Smooth muscle cell (in vitro differentiated cells): ENCODE measurements at regions not wholly inside any gene's neighbourhood (a gene's known extent, or its start where the extent isn't known, plus 50 kb on each side); places are given as distances from the start of the nearest gene placed in this dataset.

ENCODE experiments used
- DNase-seq: peaks from one replicate; lab custom pipeline; 2025; ENCODE audit not compliant: unreplicated experiment; lab: John Stamatoyannopoulos, UW
- H2AFZ ChIP-seq: fragments of 200-600 bp; sonication (generic); 2 replicates; pipeline ENCODE4 v1.6.0; 2016; ENCODE audit warnings: antibody characterized with exemption, low read depth, mild to moderate bottlenecking
- H3F3A ChIP-seq: fragments of 200-600 bp; sonication (generic); 2 replicates; pipeline ENCODE4 v1.6.0; 2017; ENCODE audit warnings: antibody characterized with exemption, low read depth
- H3K27ac ChIP-seq: fragments of 200-600 bp; sonication (generic); 2 replicates; pipeline ENCODE4 v1.5.1; 2016; ENCODE audit warnings: low read depth, mild to moderate bottlenecking
- H3K27me3 ChIP-seq: fragments of 200-600 bp; sonication (generic); 2 replicates; pipeline ENCODE4 v1.6.1; 2016; ENCODE audit warnings: low read depth, mild to moderate bottlenecking
- H3K36me3 ChIP-seq: fragments of 200-600 bp; sonication (generic); 2 replicates; pipeline ENCODE4 v1.5.1; 2016; ENCODE audit warnings: low read depth
- H3K4me1 ChIP-seq: fragments of 200-600 bp; sonication (generic); 2 replicates; pipeline ENCODE4 v1.5.1; 2016; ENCODE audit warnings: low read depth
- H3K4me2 ChIP-seq: fragments of 200-600 bp; sonication (generic); 2 replicates; pipeline ENCODE4 v1.6.0; 2016; ENCODE audit warnings: mild to moderate bottlenecking
- H3K4me3 ChIP-seq: fragments of 200-600 bp; sonication (generic); 2 replicates; pipeline ENCODE4 v1.5.1; 2016; ENCODE audit warnings: mild to moderate bottlenecking
- H3K79me2 ChIP-seq: fragments of 200-600 bp; sonication (generic); 2 replicates; pipeline ENCODE4 v1.6.0; 2016; ENCODE audit warnings: low read depth, mild to moderate bottlenecking
- H3K9ac ChIP-seq: fragments of 200-600 bp; sonication (generic); 2 replicates; pipeline ENCODE4 v1.6.0; 2016; ENCODE audit warnings: low read depth
- H3K9me3 ChIP-seq: fragments of 200-600 bp; sonication (generic); replicated peaks from 2 replicates; pipeline ENCODE4 v1.5.1; 2016; ENCODE audit warnings: low read depth
- H4K20me1 ChIP-seq: fragments of 200-600 bp; sonication (generic); 2 replicates; pipeline ENCODE4 v1.6.0; 2016; ENCODE audit warnings: low read depth
- CTCF ChIP-seq: fragments of 200-600 bp; sonication (generic); IDR thresholded peaks from 2 replicates; pipeline ENCODE4 v1.5.1; 2017; ENCODE audit warnings: borderline replicate concordance, mild to moderate bottlenecking, antibody characterized with exemption; ENCODE audit not compliant: insufficient read depth, poor library complexity, severe bottlenecking
- WGBS: methylation state at CpG from one replicate; pipeline ENCODE4 v1.1.7; 2016; ENCODE audit warnings: low lambda C conversion rate; 5-methylcytosine and 5-hydroxymethylcytosine counted together

GRCh38 chr6:33949877-33950435 is 146.2 kb upstream of the MLN start:
- no peak for DNase-seq
- H3K36me3 ChIP-seq = no peaks in the 10 kb centered on the region
- H3K79me2 ChIP-seq = no peaks in the 10 kb centered on the region
- H2AFZ ChIP-seq = no peak overlapping the region
- no peak overlapping the region for H3K27ac ChIP-seq
- H3K4me3 ChIP-seq = no peak overlapping the region
- H3K9me3 ChIP-seq = no peaks in the 10 kb centered on the region
- no peak overlapping the region for H3K4me2 ChIP-seq
- no peaks in the 10 kb centered on the region for H3F3A ChIP-seq
- H3K4me1 ChIP-seq = no peaks in the 10 kb centered on the region
- H3K27me3 ChIP-seq = peaks cover 19% of the 10 kb centered on the region
- no peaks in the 10 kb centered on the region for H4K20me1 ChIP-seq
- TF ChIP-seq CTCF = no peak
- no peak overlapping the region for H3K9ac ChIP-seq
- 88% methylated on average over 9 of the region's 9 CpGs for WGBS

- H3K4me2 ChIP-seq = no peak overlapping the region
- no peaks in the 10 kb centered on the region for H3F3A ChIP-seq
- H3K27me3 ChIP-seq = peaks cover 19% of the 10 kb centered on the region
- no peaks in the 10 kb centered on the region for H3K36me3 ChIP-seq
- no peaks in the 10 kb centered on the region for H3K9me3 ChIP-seq
- H3K4me3 ChIP-seq = no peak overlapping the region
- H4K20me1 ChIP-seq = no peaks in the 10 kb centered on the region
- no peak overlapping the region for H2AFZ ChIP-seq
- no peaks in the 10 kb centered on the region for H3K79me2 ChIP-seq
- no peak overlapping the region for H3K27ac ChIP-seq
- 86% methylated on average over 5 of the region's 5 CpGs for WGBS
- H3K4me1 ChIP-seq = no peaks in the 10 kb centered on the region
- no peak for TF ChIP-seq CTCF
- H3K9ac ChIP-seq = no peak overlapping the region
- no peak for DNase-seq
These were observed 145.3 kb upstream of the MLN start for GRCh38 chr6:33949111-33949510.

GRCh38 chr6:33947916-33948594 is 144.3 kb upstream of the MLN start:
- no peaks in the 10 kb centered on the region for H3K9me3 ChIP-seq
- no peak for TF ChIP-seq CTCF
- no peak overlapping the region for H3K4me2 ChIP-seq
- peaks cover 10% of the 10 kb centered on the region for H3K27me3 ChIP-seq
- no peaks in the 10 kb centered on the region for H3K79me2 ChIP-seq
- no peak overlapping the region for H3K27ac ChIP-seq
- H4K20me1 ChIP-seq = no peaks in the 10 kb centered on the region
- H3K36me3 ChIP-seq = no peaks in the 10 kb centered on the region
- WGBS = 90% methylated on average over 6 of the region's 6 CpGs
- H3K4me3 ChIP-seq = no peak overlapping the region
- H3F3A ChIP-seq = no peaks in the 10 kb centered on the region
- no peak overlapping the region for H3K9ac ChIP-seq
- no peak overlapping the region for H2AFZ ChIP-seq
- DNase-seq = no peak
- no peaks in the 10 kb centered on the region for H3K4me1 ChIP-seq

GRCh38 chr6:33947047-33947446 is 143.2 kb upstream of the MLN start:
- Histone ChIP-seq H3K4me3 (no peak overlapping the region), H3K4me2 (no peak overlapping the region), H3K27ac (no peak overlapping the region), H3K27me3 (peaks cover 2% of the 10 kb centered on the region), H4K20me1 (no peaks in the 10 kb centered on the region), H3K4me1 (no peaks in the 10 kb centered on the region), H3K79me2 (no peaks in the 10 kb centered on the region), H3K36me3 (no peaks in the 10 kb centered on the region), H3K9ac (no peak overlapping the region), H2AFZ (no peak overlapping the region), H3F3A (no peaks in the 10 kb centered on the region), H3K9me3 (no peaks in the 10 kb centered on the region)
- WGBS = 87% methylated on average over 4 of the region's 4 CpGs
- no peak for TF ChIP-seq CTCF
- DNase-seq = no peak
